NCI-H2227 treated with DMSO at 0.1 percent for 48 hours (cell line): ENCODE measurements at regions not wholly inside any gene's neighbourhood (a gene's known extent, or its start where the extent isn't known, plus 50 kb on each side); places are given as distances from the start of the nearest gene placed in this dataset.
"Not testable (repeated sequence)": the region's sequence is repeated elsewhere in the genome, so short reads cannot be mapped to it uniquely, and the experiment has no call there.

Experiments
- DNase-seq: peaks from one replicate; lab custom pipeline; 2025; lab: John Stamatoyannopoulos, UW

GRCh38 chr3:130151555-130151954 lies 69.9 kb downstream of the ALG1L2 start:
- not testable (repeated sequence) for DNase-seq

- DNase-seq, result not testable (repeated sequence)
Measured at GRCh38 chr3:130153247-130153646, 71.6 kb downstream of the ALG1L2 start.

DNA sequence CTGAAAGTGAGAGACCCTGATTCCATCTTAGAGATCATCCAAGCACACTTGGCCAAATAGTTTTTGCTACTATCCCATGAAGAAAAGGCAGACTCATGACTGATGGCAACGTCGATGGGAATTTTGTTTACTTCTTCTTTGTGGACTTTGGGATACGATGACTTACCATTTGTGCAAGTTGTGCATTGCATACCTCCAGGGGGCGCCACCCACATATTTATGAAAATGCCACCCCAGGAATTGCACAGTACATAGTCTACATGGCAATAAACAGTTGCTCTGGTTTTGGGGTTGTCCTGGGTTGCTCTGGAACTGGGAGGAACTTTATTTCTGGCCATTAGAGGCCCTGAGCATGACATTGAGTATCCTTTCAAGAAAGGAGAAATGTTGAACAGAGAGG lies 73.8 kb downstream of the ALG1L2 start:
- not testable (repeated sequence) for DNase-seq

- DNase-seq, result not testable (repeated sequence)
Measured at GRCh38 chr3:130166856-130167255, 85.2 kb downstream of the ALG1L2 start.

GRCh38 chr3:130175195-130175594 lies 93.6 kb downstream of the ALG1L2 start:
- not testable (repeated sequence) for DNase-seq

DNA sequence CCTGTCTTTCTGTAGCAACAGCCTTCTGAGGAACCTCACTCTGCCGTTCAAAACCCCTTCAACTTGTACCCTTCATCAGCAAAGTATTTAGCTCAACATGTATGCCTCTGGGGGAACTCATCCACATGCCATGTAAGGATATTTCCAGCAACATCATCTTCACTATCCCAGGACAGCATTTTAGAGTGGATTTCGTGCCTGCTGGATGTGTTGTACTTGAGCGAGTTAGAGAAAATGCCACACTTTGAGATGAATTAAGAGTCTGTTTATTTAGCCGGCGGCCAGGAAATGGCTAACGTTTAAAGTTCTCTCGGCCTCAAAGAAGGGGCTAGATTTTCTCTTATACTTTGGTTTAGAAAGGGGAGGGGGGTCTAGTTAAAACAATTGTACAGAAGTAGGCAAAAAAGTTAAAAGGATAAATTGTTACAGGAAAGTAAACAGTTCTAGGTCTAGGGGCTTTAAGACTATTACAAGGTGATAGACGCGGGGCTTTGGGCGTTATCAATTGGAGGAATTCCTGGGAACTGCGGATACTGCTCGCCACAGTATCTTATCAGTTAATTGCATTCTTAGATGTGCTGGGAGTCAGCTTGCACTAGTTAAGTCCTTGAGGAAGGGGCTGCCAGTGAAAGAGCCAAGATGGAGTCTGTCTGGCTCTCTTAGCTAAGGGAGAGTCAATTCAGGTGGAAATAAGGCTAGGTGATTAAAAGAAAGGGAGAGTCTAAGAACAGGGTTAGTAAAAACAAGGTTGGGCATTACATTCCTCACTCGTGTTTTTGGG lies 95.0 kb downstream of the ALG1L2 start:
- not testable (repeated sequence) for DNase-seq

GRCh38 chr3:130178835-130179234 lies 97.2 kb downstream of the ALG1L2 start:
- DNase-seq, result not testable (repeated sequence)

DNA sequence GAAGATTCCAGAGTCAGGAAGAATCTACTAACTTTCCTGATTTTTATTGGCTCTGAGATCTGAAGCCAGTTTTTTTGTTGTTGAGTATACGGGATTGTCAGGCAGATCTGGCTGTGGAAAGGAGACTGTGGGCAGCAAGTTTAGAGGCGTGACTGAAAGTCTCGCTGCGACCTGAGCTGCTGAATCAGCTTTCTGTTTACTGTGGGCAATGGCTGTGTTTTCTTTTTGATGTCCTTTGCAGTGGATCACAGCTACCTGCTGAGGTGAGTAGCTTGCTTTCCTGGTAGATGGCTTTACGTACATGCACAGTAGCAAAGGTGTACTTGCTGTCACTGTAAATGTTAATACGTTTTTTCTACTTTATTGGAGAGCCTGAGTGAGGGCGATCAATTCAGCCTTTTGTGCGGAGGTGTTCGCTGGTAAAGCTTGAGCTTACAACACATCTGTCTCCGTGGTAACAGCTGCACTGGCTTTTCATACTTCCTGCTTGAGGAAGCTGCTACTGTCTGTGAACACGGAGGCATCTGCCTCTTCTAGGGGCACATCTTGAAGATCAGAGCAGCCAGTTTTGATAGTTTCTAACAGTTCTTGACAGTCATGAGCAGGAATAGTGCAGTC lies 97.8 kb downstream of the ALG1L2 start:
- not testable (repeated sequence) for DNase-seq

DNA sequence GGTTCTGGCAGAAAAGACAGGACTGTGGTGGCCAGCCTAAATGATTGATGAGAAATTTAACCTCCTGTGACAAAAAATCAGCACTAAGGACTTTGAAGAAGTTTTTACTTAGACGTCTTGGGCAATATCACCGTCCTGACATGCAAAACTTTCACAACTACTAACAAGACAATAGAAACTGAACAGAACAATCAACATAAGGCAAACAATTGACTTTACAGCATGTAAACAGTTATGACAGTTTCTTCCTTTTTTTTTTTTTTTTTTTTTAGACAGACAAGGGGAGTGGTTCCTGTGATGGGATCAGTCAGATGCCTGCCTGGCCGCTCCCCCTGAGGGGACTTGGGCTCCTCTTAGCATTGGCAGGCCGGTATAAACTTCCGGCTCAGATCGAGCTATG lies 100.8 kb downstream of the ALG1L2 start:
- DNase-seq, result not testable (repeated sequence)

- not testable (repeated sequence) for DNase-seq
Measured at GRCh38 chr3:130183689-130184088, 102.1 kb downstream of the ALG1L2 start.

- not testable (repeated sequence) for DNase-seq
Measured at GRCh38 chr3:130184152-130185024, 102.8 kb downstream of the ALG1L2 start.

DNA sequence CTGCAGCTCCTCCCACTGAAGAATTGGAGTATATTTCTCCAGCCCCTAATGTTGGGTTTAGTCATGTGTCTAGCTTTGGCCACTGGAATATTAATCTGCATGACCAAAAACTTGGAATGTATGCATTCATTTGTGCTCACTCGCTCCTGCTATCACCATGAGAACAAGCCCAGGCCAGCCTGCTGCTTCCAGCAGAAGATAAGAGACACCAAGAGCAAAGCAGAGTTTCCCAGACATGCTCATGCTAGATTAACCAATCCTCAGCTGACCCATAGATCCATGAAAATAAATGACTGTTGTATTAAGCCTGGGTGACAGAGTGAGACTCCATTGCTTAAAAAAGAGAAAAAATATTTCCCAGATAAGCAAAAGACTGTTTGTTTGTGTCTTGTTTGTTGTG lies 119.6 kb downstream of the ALG1L2 start:
- not testable (repeated sequence) for DNase-seq

GRCh38 chr3:130203633-130204032 lies 122.0 kb downstream of the ALG1L2 start:
- not testable (repeated sequence) for DNase-seq

DNA sequence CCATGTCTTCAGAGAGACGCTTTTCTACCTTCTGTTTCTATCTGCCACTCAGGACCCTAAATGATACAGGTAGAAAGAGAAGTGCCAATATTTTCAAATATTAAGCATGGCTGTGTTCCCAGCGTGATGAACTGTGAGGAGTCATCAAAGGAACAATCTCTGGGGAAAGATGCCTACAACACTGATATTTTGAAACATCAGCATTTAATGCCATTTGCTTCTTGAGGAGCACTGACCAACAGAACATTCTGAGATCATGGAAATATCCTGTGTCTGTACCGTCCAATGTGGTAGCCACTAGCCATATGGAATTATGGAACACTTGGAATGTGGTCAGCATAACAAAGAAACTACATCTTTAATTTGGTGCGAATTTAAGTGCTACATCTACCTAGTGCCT lies 117.9 kb upstream of the COL6A5 start:
- DNase-seq, result no peak

- DNase-seq, result no peak
Measured at GRCh38 chr3:130242850-130243569, 102.5 kb upstream of the COL6A5 start.

GRCh38 chr3:130243808-130244207 lies 101.7 kb upstream of the COL6A5 start:
- DNase-seq, result no peak

- no peak for DNase-seq
Measured at GRCh38 chr3:130250982-130251381, 94.5 kb upstream of the COL6A5 start.

DNA sequence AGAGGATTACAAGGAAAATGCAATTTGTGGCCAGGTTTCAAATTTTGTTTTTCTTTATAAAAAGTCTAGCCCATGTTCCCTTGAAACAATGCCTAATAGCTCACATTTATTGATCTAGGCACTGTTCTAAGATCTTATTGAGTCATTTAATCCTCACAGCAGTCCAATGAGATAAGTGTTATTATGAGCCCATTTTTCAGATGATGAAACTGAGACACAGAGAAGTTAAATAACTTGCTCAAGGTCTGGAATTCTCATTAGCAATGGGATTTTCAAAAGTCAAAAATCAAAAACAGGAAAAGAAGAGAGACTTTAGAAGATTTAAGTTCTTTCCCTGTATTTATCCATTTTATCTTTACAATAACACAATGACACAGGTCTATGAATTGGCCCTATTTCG lies 90.0 kb upstream of the COL6A5 start:
- DNase-seq, result no peak

- no peak for DNase-seq
Measured at GRCh38 chr3:130256821-130257340, 88.6 kb upstream of the COL6A5 start.

GRCh38 chr3:130258532-130258952 lies 86.9 kb upstream of the COL6A5 start:
- no peak for DNase-seq

GRCh38 chr3:130259166-130259874 lies 86.2 kb upstream of the COL6A5 start:
- no peak for DNase-seq
